SU-DHL-6 (cell line): ENCODE measurements at regions not wholly inside any gene's neighbourhood (a gene's known extent, or its start where the extent isn't known, plus 50 kb on each side); places are given as distances from the start of the nearest gene placed in this dataset.

Experiments
- H2AFZ ChIP-seq: fragments of 200-600 bp; sonication (generic); 2 replicates; pipeline ENCODE4 v1.6.1; 2014; ENCODE audit warnings: low read depth, mild to moderate bottlenecking, moderate library complexity, mixed read lengths, antibody characterized with exemption, low read length; ENCODE audit not compliant: severe bottlenecking
- H3F3A ChIP-seq: fragments of 200-600 bp; shearing (Covaris generic); 2 replicates; pipeline ENCODE4 v1.6.0; 2016; ENCODE audit warnings: antibody characterized with exemption, mild to moderate bottlenecking; ENCODE audit not compliant: insufficient read depth
- H3K27ac ChIP-seq: fragments of 200-600 bp; sonication (generic); 2 replicates; pipeline ENCODE4 v1.5.1; 2016; ENCODE audit warnings: low read depth, mild to moderate bottlenecking, low read length, moderate library complexity, mixed read lengths
- H3K27me3 ChIP-seq: fragments of 200-600 bp; sonication (generic), shearing (Covaris generic); 2 replicates; pipeline ENCODE4 v1.6.0; 2014; ENCODE audit warnings: mild to moderate bottlenecking, low read length
- H3K36me3 ChIP-seq: fragments of 200-600 bp; sonication (generic); 2 replicates; pipeline ENCODE4 v1.6.1; 2014; ENCODE audit warnings: mild to moderate bottlenecking, low read length, mixed read lengths
- H3K4me2 ChIP-seq: fragments of 300-600, 200-600 bp; shearing (Covaris generic), sonication (generic); 2 replicates; pipeline ENCODE4 v1.6.0; 2014; ENCODE audit warnings: low read length, low read depth, mild to moderate bottlenecking; ENCODE audit not compliant: poor library complexity, severe bottlenecking
- H3K4me3 ChIP-seq: fragments of 200-600 bp; sonication (generic); 2 replicates; pipeline ENCODE4 v1.5.1; 2014; ENCODE audit warnings: antibody characterized with exemption, low read length, mild to moderate bottlenecking, mixed read lengths; ENCODE audit not compliant: insufficient read depth, poor library complexity, severe bottlenecking
- H3K79me2 ChIP-seq: fragments of 200-600 bp; sonication (generic); 2 replicates; pipeline ENCODE4 v1.6.1; 2014; ENCODE audit warnings: mild to moderate bottlenecking, low read length, moderate library complexity; ENCODE audit not compliant: insufficient read depth
- H3K9ac ChIP-seq: fragments of 200-600 bp; sonication (generic); 2 replicates; pipeline ENCODE4 v1.7.0; 2014; ENCODE audit warnings: mild to moderate bottlenecking, low read length
- H3K9me2 ChIP-seq: fragments of 200-600 bp; sonication (generic); replicated peaks from 2 replicates; pipeline ENCODE4 v1.6.1; 2014; ENCODE audit warnings: low read length; ENCODE audit not compliant: insufficient read depth
- H3K9me3 ChIP-seq: fragments of 200-600 bp; sonication (generic); 2 replicates; pipeline ENCODE4 v1.6.1; 2014; ENCODE audit warnings: low read length, mixed read lengths; ENCODE audit not compliant: insufficient read depth
- H4K20me1 ChIP-seq: fragments of 200-600 bp; sonication (generic); 2 replicates; pipeline ENCODE4 v1.6.1; 2014; ENCODE audit warnings: low read depth, mild to moderate bottlenecking, antibody characterized with exemption, low read length, moderate library complexity, mixed read lengths
- CTCF ChIP-seq: fragments of 200-600 bp; sonication (generic); IDR thresholded peaks from one replicate; pipeline ENCODE4 v1.5.1; 2017; ENCODE audit warnings: antibody characterized with exemption, mild to moderate bottlenecking, low read length, moderate library complexity; ENCODE audit not compliant: insufficient read depth, poor library complexity, severe bottlenecking
- EZH2phosphoT487 ChIP-seq: fragments of 200-600 bp; sonication (generic), shearing (Covaris generic); conservative IDR thresholded peaks from 2 replicates; pipeline ENCODE4 v1.6.1; 2018; ENCODE audit warnings: mild to moderate bottlenecking, antibody characterized with exemption, low read length, moderate library complexity, mixed read lengths

GRCh38 chr1:118303534-118303933 lies 118.5 kb upstream of the SPAG17 start:
- Histone ChIP-seq H3K27me3 (no peaks in the 10 kb centered on the region), H3F3A (no peaks in the 10 kb centered on the region), H4K20me1 (no peaks in the 10 kb centered on the region), H3K4me2 (no peak overlapping the region), H3K4me3 (no peak overlapping the region), H3K9me2 (no peaks in the 10 kb centered on the region), H3K9me3 (no peaks in the 10 kb centered on the region), H3K79me2 (no peaks in the 10 kb centered on the region), H3K36me3 (no peaks in the 10 kb centered on the region), H3K27ac (no peak overlapping the region), H2AFZ (no peak overlapping the region), H3K9ac (no peak overlapping the region)
- TF ChIP-seq CTCF (no peak), EZH2phosphoT487 (no peak)

GRCh38 chr1:118303064-118303463 lies 118.0 kb upstream of the SPAG17 start:
- no peaks in the 10 kb centered on the region for H3K36me3 ChIP-seq
- no peak overlapping the region for H2AFZ ChIP-seq
- no peak overlapping the region for H3K27ac ChIP-seq
- H3K9ac ChIP-seq: no peak overlapping the region
- H3K79me2 ChIP-seq: no peaks in the 10 kb centered on the region
- no peaks in the 10 kb centered on the region for H3K9me3 ChIP-seq
- H3F3A ChIP-seq: no peaks in the 10 kb centered on the region
- no peaks in the 10 kb centered on the region for H3K27me3 ChIP-seq
- no peaks in the 10 kb centered on the region for H4K20me1 ChIP-seq
- H3K9me2 ChIP-seq: no peaks in the 10 kb centered on the region
- no peak overlapping the region for H3K4me2 ChIP-seq
- TF ChIP-seq EZH2phosphoT487 (no peak), CTCF (no peak)
- H3K4me3 ChIP-seq: no peak overlapping the region

GRCh38 chr1:118302145-118302544 lies 117.1 kb upstream of the SPAG17 start:
- Histone ChIP-seq H3K4me2 (no peak overlapping the region), H3K4me3 (no peak overlapping the region), H3K36me3 (no peaks in the 10 kb centered on the region), H3K9me3 (no peaks in the 10 kb centered on the region), H3F3A (no peaks in the 10 kb centered on the region), H3K27me3 (no peaks in the 10 kb centered on the region), H3K79me2 (no peaks in the 10 kb centered on the region), H4K20me1 (no peaks in the 10 kb centered on the region), H3K9ac (no peak overlapping the region), H3K27ac (no peak overlapping the region), H2AFZ (no peak overlapping the region), H3K9me2 (no peaks in the 10 kb centered on the region)
- TF ChIP-seq EZH2phosphoT487 (no peak), CTCF (no peak)

GRCh38 chr1:118300808-118301207 lies 115.8 kb upstream of the SPAG17 start:
- Histone ChIP-seq H3K27ac (no peak overlapping the region), H3K36me3 (no peaks in the 10 kb centered on the region), H3K79me2 (no peaks in the 10 kb centered on the region), H3K27me3 (no peaks in the 10 kb centered on the region), H3K4me3 (no peak overlapping the region), H3F3A (no peaks in the 10 kb centered on the region), H4K20me1 (no peaks in the 10 kb centered on the region), H3K9me2 (no peaks in the 10 kb centered on the region), H3K9me3 (no peaks in the 10 kb centered on the region), H3K4me2 (no peak overlapping the region), H3K9ac (no peak overlapping the region), H2AFZ (no peak overlapping the region)
- TF ChIP-seq CTCF: no peak
- TF ChIP-seq EZH2phosphoT487: no peak
